Fibroblast of the aortic adventitia (primary cell): ENCODE measurements at regions not wholly inside any gene's neighbourhood (a gene's known extent, or its start where the extent isn't known, plus 50 kb on each side); places are given as distances from the start of the nearest gene placed in this dataset.

Source experiments
- DNase-seq: peaks from one replicate; pipeline ENCODE4 v3.0.0-alpha.2; 2010; ENCODE audit warnings: low read depth
- H3K4me3 ChIP-seq: 2 replicates; pipeline ENCODE4 v1.5.1; 2011; ENCODE audit warnings: low read depth, mild to moderate bottlenecking, control low read depth, low read length, moderate library complexity
- CTCF ChIP-seq: IDR thresholded peaks from 2 replicates; pipeline ENCODE4 v1.5.1; 2011; ENCODE audit warnings: mild to moderate bottlenecking, low read length, control low read depth, inconsistent platforms; ENCODE audit not compliant: insufficient read depth

- no peak overlapping the region for H3K4me3 ChIP-seq
- no peak for TF ChIP-seq CTCF
- DNase-seq: peak; percentile 70
These were observed 333.7 kb downstream of the SEC14L1 start for GRCh38 chr17:77474292-77474988.

- no peak for TF ChIP-seq CTCF
- no peak overlapping the region for H3K4me3 ChIP-seq
- peak; percentile 75 for DNase-seq
These were observed 334.5 kb downstream of the SEC14L1 start for GRCh38 chr17:77475016-77475976.

GRCh38 chr17:77476006-77476405, 335.2 kb downstream of the SEC14L1 start:
- no peak for DNase-seq

GRCh38 chr17:77476498-77476897, 335.7 kb downstream of the SEC14L1 start:
- no peak overlapping the region for H3K4me3 ChIP-seq
- TF ChIP-seq CTCF: no peak
- DNase-seq: no peak

More at GRCh38 chr17:77476006-77476405, 335.2 kb downstream of the SEC14L1 start:
- TF ChIP-seq CTCF: no peak
- no peak overlapping the region for H3K4me3 ChIP-seq

GRCh38 chr17:77476931-77477805, 336.4 kb downstream of the SEC14L1 start:
- H3K4me3 ChIP-seq: peak overlapping the region; percentile 9
- peak; percentile 35 for TF ChIP-seq CTCF
- peak; percentile 98 for DNase-seq

- DNase-seq: no peak
- no peak overlapping the region for H3K4me3 ChIP-seq
- TF ChIP-seq CTCF: no peak
These were observed 337.5 kb downstream of the SEC14L1 start for GRCh38 chr17:77478281-77478680.
